ENCODE measurements at regions not wholly inside any gene's neighbourhood (a gene's known extent, or its start where the extent isn't known, plus 50 kb on each side); places are given as distances from the start of the nearest gene placed in this dataset.

DNA sequence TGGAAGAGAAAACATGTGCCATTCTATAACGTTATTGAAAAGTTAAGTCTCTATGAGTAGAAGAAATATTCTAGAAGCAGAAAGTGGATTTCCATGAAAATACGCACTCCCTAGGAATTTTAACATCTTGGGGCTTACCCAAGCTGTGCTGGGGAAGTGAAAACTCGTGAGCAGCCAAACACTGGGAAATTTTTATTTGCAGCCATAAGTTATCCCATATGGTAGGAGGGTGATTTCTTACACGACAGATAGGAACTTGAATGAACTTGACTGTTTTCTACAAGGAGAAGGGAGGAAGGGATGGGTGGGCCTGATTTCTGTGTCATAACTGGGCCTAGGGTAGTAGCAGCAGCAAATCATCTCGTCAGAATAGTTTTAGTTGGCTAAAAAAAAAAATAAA is 272.6 kb downstream of the ETAA1 start:
- H3K4me3 ChIP-seq (ENCODE audit: low read depth, poor library complexity, severe bottlenecking): no peak overlapping the region
- intact Hi-C loops (cut with DNase I; ENCODE audit: low total_unique reads): no loop called here
- no peak for TF ChIP-seq POLR2A (IDR thresholded peaks at IDR 0.05)
- TF ChIP-seq, protein P1, sequence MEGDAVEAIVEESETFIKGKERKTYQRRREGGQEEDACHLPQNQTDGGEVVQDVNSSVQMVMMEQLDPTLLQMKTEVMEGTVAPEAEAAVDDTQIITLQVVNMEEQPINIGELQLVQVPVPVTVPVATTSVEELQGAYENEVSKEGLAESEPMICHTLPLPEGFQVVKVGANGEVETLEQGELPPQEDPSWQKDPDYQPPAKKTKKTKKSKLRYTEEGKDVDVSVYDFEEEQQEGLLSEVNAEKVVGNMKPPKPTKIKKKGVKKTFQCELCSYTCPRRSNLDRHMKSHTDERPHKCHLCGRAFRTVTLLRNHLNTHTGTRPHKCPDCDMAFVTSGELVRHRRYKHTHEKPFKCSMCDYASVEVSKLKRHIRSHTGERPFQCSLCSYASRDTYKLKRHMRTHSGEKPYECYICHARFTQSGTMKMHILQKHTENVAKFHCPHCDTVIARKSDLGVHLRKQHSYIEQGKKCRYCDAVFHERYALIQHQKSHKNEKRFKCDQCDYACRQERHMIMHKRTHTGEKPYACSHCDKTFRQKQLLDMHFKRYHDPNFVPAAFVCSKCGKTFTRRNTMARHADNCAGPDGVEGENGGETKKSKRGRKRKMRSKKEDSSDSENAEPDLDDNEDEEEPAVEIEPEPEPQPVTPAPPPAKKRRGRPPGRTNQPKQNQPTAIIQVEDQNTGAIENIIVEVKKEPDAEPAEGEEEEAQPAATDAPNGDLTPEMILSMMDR (IDR thresholded peaks at IDR 0.05): no peak
- WGBS, 2 donors: 63 to 73% methylated on average over 5 of the region's 5 CpGs
- no peak for DNase-seq (ENCODE audit: low spot score in 2 of 2)

DNA sequence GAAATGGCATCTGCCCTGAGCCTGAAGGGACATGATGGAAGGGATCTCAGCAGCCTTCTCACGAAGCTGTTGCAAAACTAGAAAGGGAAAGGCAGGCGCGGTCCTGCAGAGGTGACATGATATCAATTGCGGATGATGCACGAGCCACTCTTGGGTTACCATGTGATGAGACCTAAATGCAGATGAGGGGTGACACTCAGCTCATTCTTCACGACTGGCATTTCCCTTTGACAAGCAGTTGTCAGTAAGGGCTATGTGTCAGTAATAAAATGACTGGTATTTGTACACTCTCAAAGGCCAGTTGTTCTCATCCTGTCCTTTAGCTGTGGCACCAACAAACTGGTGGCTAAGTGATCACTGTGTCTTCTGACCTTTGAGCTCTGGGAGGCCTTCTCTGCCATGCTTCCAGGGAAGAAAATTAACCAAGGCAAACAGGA is 273.6 kb downstream of the ETAA1 start:
- no peak for DNase-seq (ENCODE audit: low spot score in 2 of 2)
- 87 to 92% methylated on average over 6 of the region's 6 CpGs for WGBS, 2 donors
- intact Hi-C loops (cut with DNase I; ENCODE audit: low total_unique reads): no loop called here
- H3K4me3 ChIP-seq (ENCODE audit: low read depth, poor library complexity, severe bottlenecking): no peak overlapping the region
- TF ChIP-seq POLR2A (IDR thresholded peaks at IDR 0.05): no peak
- TF ChIP-seq, protein P1 (IDR thresholded peaks at IDR 0.05): no peak

DNA sequence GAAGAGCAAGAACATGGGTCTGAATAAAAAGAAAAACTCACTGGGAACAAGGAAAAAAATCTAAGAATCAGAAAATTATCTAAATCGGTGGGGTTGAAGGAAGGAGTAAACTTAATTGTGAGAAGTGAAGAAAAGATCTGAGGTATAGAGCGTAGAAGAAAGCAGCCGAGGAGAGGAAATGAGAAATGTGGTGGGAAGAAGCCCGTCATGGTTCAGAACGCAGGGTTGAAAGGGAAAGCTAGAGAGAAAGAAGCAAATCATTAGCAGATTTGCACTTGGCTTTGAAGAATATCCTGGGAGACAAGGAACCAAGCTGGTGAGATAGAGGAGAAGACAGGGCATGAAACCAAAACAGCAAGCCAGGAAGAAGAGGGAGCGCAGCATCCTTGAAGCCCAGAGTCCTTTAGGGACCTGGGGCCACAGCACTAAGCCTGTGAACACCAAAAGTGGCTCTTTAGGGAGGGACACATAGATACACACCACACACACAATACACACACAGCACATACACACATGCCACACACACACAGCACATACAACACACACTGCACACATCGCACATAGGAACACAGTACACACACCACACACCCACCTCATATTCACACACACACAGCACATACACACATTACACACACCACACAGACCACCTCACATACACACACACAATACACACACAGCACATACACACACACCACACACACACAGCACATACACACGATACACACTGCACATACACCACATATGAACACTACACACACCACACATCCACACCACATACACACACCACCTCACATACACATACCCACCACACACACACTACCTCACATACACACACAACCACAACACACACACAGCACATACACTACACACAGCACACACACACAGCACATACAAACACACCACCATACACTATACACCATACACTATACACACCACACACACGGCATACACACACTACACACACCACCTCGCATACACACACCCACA is 274.6 kb downstream of the ETAA1 start:
- TF ChIP-seq POLR2A (IDR thresholded peaks at IDR 0.05): no peak
- TF ChIP-seq, protein P1 (IDR thresholded peaks at IDR 0.05): no peak
- 77 to 82% methylated on average over 10 of the region's 10 CpGs for WGBS, 2 donors
- intact Hi-C loops (cut with DNase I; ENCODE audit: low total_unique reads): no loop called here
- DNase-seq (ENCODE audit: low spot score in 2 of 2): no peak
- no peak overlapping the region for H3K4me3 ChIP-seq (ENCODE audit: low read depth, poor library complexity, severe bottlenecking)

DNA sequence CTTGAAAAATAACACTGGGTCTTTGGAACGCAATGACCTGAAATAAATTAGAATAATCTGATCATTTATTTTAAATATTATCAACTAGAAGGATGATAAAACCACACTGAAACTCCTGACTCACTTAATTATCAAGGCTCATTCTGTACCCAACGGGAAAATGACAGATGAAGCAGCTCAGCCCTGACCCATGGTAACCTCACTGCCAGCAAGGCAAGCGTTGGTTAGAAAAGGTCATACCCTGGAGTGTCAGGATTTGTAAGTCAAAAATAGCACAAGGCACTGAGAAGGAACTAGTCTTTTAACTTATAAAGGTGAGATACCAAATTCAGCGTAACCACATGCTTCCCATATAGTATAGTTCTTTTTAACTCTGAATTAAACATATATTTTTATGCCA is 277.5 kb downstream of the ETAA1 start:
- TF ChIP-seq POLR2A (IDR thresholded peaks at IDR 0.05): no peak
- intact Hi-C loops (cut with DNase I; ENCODE audit: low total_unique reads): no loop called here
- no peak for DNase-seq (ENCODE audit: low spot score in 2 of 2)
- 67 to 76% methylated on average over 4 of the region's 4 CpGs for WGBS, 2 donors
- no peak overlapping the region for H3K4me3 ChIP-seq (ENCODE audit: low read depth, poor library complexity, severe bottlenecking)

DNA sequence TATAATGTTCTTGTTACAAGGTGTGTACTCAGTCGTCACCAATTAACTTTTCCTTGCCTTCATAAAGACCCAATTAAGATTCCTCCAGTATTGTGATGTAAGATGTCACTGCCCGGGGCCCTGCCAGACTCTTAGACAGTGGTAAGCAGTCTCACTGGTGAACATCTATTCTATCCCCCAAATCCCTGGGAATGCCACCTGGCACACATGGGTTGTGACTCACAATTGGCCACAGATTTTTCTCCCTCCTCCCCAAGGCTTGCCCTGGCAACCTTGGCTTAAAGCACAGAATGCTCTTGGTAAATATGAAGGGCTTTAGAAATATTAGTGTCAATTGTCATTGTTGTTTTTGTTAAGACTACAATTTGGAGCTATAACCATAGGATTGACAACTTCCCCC is 287.9 kb downstream of the ETAA1 start:
- WGBS, 2 donors: 69 to 80% methylated on average over 2 of the region's 2 CpGs
- TF ChIP-seq, protein P1 (IDR thresholded peaks at IDR 0.05): no peak
- intact Hi-C loops (cut with DNase I; ENCODE audit: low total_unique reads): no loop called here
- DNase-seq (ENCODE audit: low spot score in 2 of 2): no peak
- H3K4me3 ChIP-seq (ENCODE audit: low read depth, poor library complexity, severe bottlenecking): no peak overlapping the region

DNA sequence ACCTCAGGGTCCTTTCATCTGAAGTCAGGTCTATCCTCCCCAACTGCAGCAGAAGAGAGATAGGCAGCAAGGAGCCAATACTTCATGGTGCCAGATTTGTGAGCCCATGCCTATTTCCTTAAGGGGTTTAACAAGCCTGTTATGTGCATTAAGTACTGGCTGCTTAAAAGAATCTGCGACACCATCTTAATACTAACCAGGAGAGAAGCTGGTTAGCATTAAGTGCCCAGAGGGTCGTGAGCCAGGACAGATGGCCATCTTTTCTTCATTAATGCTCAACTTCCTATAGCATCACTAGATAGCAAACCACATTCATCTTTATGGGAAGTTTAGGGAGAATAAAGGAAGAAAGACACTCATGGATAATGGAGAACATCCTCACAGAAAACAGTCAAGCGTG is 289.1 kb downstream of the ETAA1 start:
- intact Hi-C loops (cut with DNase I; ENCODE audit: low total_unique reads): no loop called here
- no peak for DNase-seq (ENCODE audit: low spot score in 2 of 2)
- H3K4me3 ChIP-seq (ENCODE audit: low read depth, poor library complexity, severe bottlenecking): no peak overlapping the region
- TF ChIP-seq POLR2A (IDR thresholded peaks at IDR 0.05): no peak
- TF ChIP-seq, protein P1 (IDR thresholded peaks at IDR 0.05): no peak
- 77 to 89% methylated on average over 3 of the region's 3 CpGs for WGBS, 2 donors

Measured in lower leg skin (tissue), 4 donors.